Right hindlimb (tissue), 1 donor: ENCODE measurements at regions not wholly inside any gene's neighbourhood (a gene's known extent, or its start where the extent isn't known, plus 50 kb on each side); places are given as distances from the start of the nearest gene placed in this dataset.

Experiments used
- DNase-seq: peaks from one replicate; pipeline ENCODE4 v3.0.0-alpha.2; 2018

- DNase-seq: no peak
Observed at GRCh38 chr2:156784020-156784701, 348.0 kb downstream of the GPD2 start.

- no peak for DNase-seq
Observed at GRCh38 chr2:156787517-156787916, 351.3 kb downstream of the GPD2 start.

GRCh38 chr2:156790343-156791037 lies 354.3 kb downstream of the GPD2 start:
- no peak for DNase-seq

- no peak for DNase-seq
Observed at GRCh38 chr2:156792242-156792840, 356.2 kb downstream of the GPD2 start.

GRCh38 chr2:156797832-156798231 lies 361.7 kb downstream of the GPD2 start:
- DNase-seq: no peak

GRCh38 chr2:156800065-156800653 lies 364.0 kb downstream of the GPD2 start:
- DNase-seq: no peak

- DNase-seq: no peak
Observed at GRCh38 chr2:156800781-156801361, 364.7 kb downstream of the GPD2 start.

- DNase-seq: no peak
Observed at GRCh38 chr2:156803243-156803642, 367.1 kb downstream of the GPD2 start.

- no peak for DNase-seq
Observed at GRCh38 chr2:156803967-156804366, 367.8 kb downstream of the GPD2 start.

- no peak for DNase-seq
Observed at GRCh38 chr2:156810094-156810493, 373.9 kb downstream of the GPD2 start.

- no peak for DNase-seq
Observed at GRCh38 chr2:156812496-156812895, 376.3 kb downstream of the GPD2 start.

GRCh38 chr2:156817430-156817829 lies 381.3 kb downstream of the GPD2 start:
- no peak for DNase-seq

GRCh38 chr2:156818221-156818620 lies 382.0 kb downstream of the GPD2 start:
- DNase-seq: no peak

- no peak for DNase-seq
Observed at GRCh38 chr2:156818944-156819343, 382.8 kb downstream of the GPD2 start.

- peak; percentile 52 for DNase-seq
Observed at GRCh38 chr2:156826341-156826933, 390.3 kb downstream of the GPD2 start.

GRCh38 chr2:156834431-156834830 lies 398.3 kb downstream of the GPD2 start:
- DNase-seq: no peak

- DNase-seq: no peak
Observed at GRCh38 chr2:156837635-156838370, 401.6 kb downstream of the GPD2 start.

GRCh38 chr2:156841321-156841720 lies 405.1 kb downstream of the GPD2 start:
- no peak for DNase-seq

- DNase-seq: no peak
Observed at GRCh38 chr2:156845806-156846558, 409.8 kb downstream of the GPD2 start.

GRCh38 chr2:156852210-156852609 lies 405.3 kb upstream of the GALNT5 start:
- DNase-seq: no peak

- no peak for DNase-seq
Observed at GRCh38 chr2:156852681-156853080, 404.8 kb upstream of the GALNT5 start.

- no peak for DNase-seq
Observed at GRCh38 chr2:156864325-156864724, 393.2 kb upstream of the GALNT5 start.
